ENCODE measurements at regions not wholly inside any gene's neighbourhood (a gene's known extent, or its start where the extent isn't known, plus 50 kb on each side); places are given as distances from the start of the nearest gene placed in this dataset.

GRCh38 chr1:69410893-69411292 is 156.8 kb upstream of the LRRC7 start:
- no peak for TF ChIP-seq POLR2AphosphoS5 (IDR thresholded peaks at IDR 0.05; ENCODE audit: low read depth, low read length)
- no peak for TF ChIP-seq POLR2A (IDR thresholded peaks at IDR 0.05; ENCODE audit: low read depth, low read length)

Data from GM12892 (cell line).